Mesenchymal stem cell (in vitro differentiated cells and primary cell): ENCODE measurements at regions not wholly inside any gene's neighbourhood (a gene's known extent, or its start where the extent isn't known, plus 50 kb on each side); places are given as distances from the start of the nearest gene placed in this dataset.

Experiments
- DNase-seq: peaks from one replicate; pipeline ENCODE4 v3.0.0-alpha.2; 2013
- H2AFZ ChIP-seq: one replicate; pipeline ENCODE4 v1.6.1; 2013; ENCODE audit warnings: low read depth, mild to moderate bottlenecking, control low read depth, inconsistent platforms, low read length, moderate library complexity
- H2AK5ac ChIP-seq: 2 replicates; pipeline ENCODE4 v1.6.1; 2013; ENCODE audit warnings: low read length, moderate library complexity, mild to moderate bottlenecking, inconsistent platforms; ENCODE audit not compliant: severe bottlenecking
- H2BK120ac ChIP-seq: one replicate; pipeline ENCODE4 v1.6.1; 2013; ENCODE audit warnings: low read depth, mild to moderate bottlenecking, inconsistent platforms, low read length, moderate library complexity
- H2BK12ac ChIP-seq, 2 experiments: one replicate each; pipeline ENCODE4 v1.6.1; 2013; ENCODE audit warnings: inconsistent platforms in 2 of 2, low read length in 2 of 2, mild to moderate bottlenecking in 2 of 2, moderate library complexity in 2 of 2, control low read depth in 1 of 2
- H2BK15ac ChIP-seq: one replicate; pipeline ENCODE4 v1.6.1; 2013; ENCODE audit warnings: mild to moderate bottlenecking, low read depth, inconsistent platforms; ENCODE audit not compliant: poor library complexity, severe bottlenecking
- H2BK5ac ChIP-seq: 2 replicates; pipeline ENCODE4 v1.6.1; 2013; ENCODE audit warnings: low read depth, mild to moderate bottlenecking, low read length, control low read depth, inconsistent platforms; ENCODE audit not compliant: poor library complexity, severe bottlenecking
- H3K14ac ChIP-seq, 2 experiments: one replicate each; pipeline ENCODE4 v1.6.1; 2013; ENCODE audit warnings: inconsistent platforms in 2 of 2, low read length in 2 of 2, control low read depth in 1 of 2, mild to moderate bottlenecking in 1 of 2, moderate library complexity in 1 of 2
- H3K18ac ChIP-seq, 2 experiments: one replicate each; pipeline ENCODE4 v1.6.1; 2013; ENCODE audit warnings: inconsistent platforms in 2 of 2, low read length in 2 of 2, control low read depth in 1 of 2, low read depth in 1 of 2, mild to moderate bottlenecking in 1 of 2
- H3K23ac ChIP-seq, 2 experiments: one replicate each; pipeline ENCODE4 v1.6.1; 2013; ENCODE audit warnings: inconsistent platforms in 2 of 2, low read length in 2 of 2, mild to moderate bottlenecking in 2 of 2, moderate library complexity in 2 of 2, control low read depth in 1 of 2
- H3K27ac ChIP-seq: 2 replicates; pipeline ENCODE4 v1.5.1; 2013; ENCODE audit warnings: mild to moderate bottlenecking, moderate library complexity, low read length, control low read depth, inconsistent platforms; ENCODE audit not compliant: poor library complexity, severe bottlenecking
- H3K27me3 ChIP-seq, 2 experiments: 2 replicates each; pipeline versions ENCODE4 v1.6.1 to v1.7.0; 2013; ENCODE audit warnings: low read length in 2 of 2, mild to moderate bottlenecking in 2 of 2, moderate library complexity in 2 of 2, control low read depth in 1 of 2, inconsistent platforms in 1 of 2; ENCODE audit not compliant: control insufficient read depth in 1 of 2, insufficient read depth in 1 of 2
- H3K36me3 ChIP-seq, 2 experiments: 2 replicates each; pipeline versions ENCODE4 v1.6.1 to v1.7.0; 2013; ENCODE audit warnings: low read length in 2 of 2, control low read depth in 1 of 2, inconsistent platforms in 1 of 2, low read depth in 1 of 2, mild to moderate bottlenecking in 1 of 2; ENCODE audit not compliant: insufficient read depth in 2 of 2, control insufficient read depth in 1 of 2
- H3K4ac ChIP-seq, 2 experiments: one replicate each; pipeline ENCODE4 v1.6.1; 2013; ENCODE audit warnings: inconsistent platforms in 2 of 2, low read length in 2 of 2, mild to moderate bottlenecking in 2 of 2, moderate library complexity in 2 of 2, control low read depth in 1 of 2, low read depth in 1 of 2
- H3K4me1 ChIP-seq: 2 replicates; pipeline ENCODE4 v1.6.1; 2013; ENCODE audit warnings: low read depth, low read length, control low read depth; ENCODE audit not compliant: control insufficient read depth, insufficient read depth
- H3K4me2 ChIP-seq: 2 replicates; pipeline ENCODE4 v1.6.1; 2013; ENCODE audit warnings: low read length, mild to moderate bottlenecking, inconsistent platforms; ENCODE audit not compliant: poor library complexity, severe bottlenecking
- H3K4me3 ChIP-seq, 2 experiments: 2 replicates each; pipeline versions ENCODE4 v1.5.1 to v1.7.0; 2013; ENCODE audit warnings: low read length in 2 of 2, mild to moderate bottlenecking in 2 of 2, control low read depth in 1 of 2, low read depth in 1 of 2; ENCODE audit not compliant: insufficient read depth in 1 of 2
- H3K79me1 ChIP-seq: replicated peaks from 2 replicates; pipeline ENCODE4 v1.6.1; 2013; ENCODE audit warnings: mild to moderate bottlenecking, control low read depth, low read length, inconsistent platforms; ENCODE audit not compliant: poor library complexity, severe bottlenecking
- H3K9ac ChIP-seq: 2 replicates; pipeline ENCODE4 v1.7.0; 2013; ENCODE audit warnings: mild to moderate bottlenecking, low read length, moderate library complexity
- H3K9me3 ChIP-seq: 2 replicates; pipeline ENCODE4 v1.7.0; 2013; ENCODE audit warnings: mild to moderate bottlenecking, low read length; ENCODE audit not compliant: control insufficient read depth
- H4K8ac ChIP-seq: one replicate; pipeline ENCODE4 v1.6.1; 2013; ENCODE audit warnings: inconsistent platforms, mild to moderate bottlenecking, low read length, moderate library complexity
- H4K91ac ChIP-seq: one replicate; pipeline ENCODE4 v1.6.1; 2013; ENCODE audit warnings: mild to moderate bottlenecking, low read length, inconsistent platforms
- WGBS: methylation state at CpG from one replicate; pipeline ENCODE4 v1.1.7; 2013; ENCODE audit warnings: mixed read lengths; 5-methylcytosine and 5-hydroxymethylcytosine counted together

DNA sequence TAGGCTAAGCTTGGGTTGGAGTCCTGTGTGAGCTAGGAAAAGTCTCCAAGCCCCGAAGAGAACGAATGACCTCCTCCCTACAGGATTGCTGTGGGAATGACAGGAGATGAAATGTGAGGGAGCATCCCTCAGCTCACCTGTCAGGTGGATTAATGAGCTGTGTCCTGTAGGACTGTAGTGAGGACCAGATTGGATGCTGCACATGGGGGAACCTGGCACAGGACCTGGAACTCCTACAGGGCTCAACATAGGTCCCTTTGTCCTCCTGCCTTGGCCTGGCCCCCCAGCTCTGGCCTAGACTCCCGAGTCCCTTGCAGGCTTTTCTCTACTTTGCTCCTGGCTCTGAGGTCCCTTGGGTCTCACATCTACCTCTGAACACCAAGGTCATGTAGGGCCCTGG, 155.7 kb downstream of the PTPRU start:
- H2AK5ac ChIP-seq = no peak overlapping the region
- H3K9me3 ChIP-seq = no peaks in the 10 kb centered on the region
- H3K9ac ChIP-seq = no peak overlapping the region
- no peaks in the 10 kb centered on the region for H3K36me3 ChIP-seq
- no peak overlapping the region for H2AFZ ChIP-seq
- no peak overlapping the region for H4K91ac ChIP-seq
- no peak overlapping the region for H3K4me3 ChIP-seq
- no peak overlapping the region for H3K14ac ChIP-seq
- DNase-seq = no peak
- no peak overlapping the region for H3K23ac ChIP-seq
- H4K8ac ChIP-seq = no peak overlapping the region
- H3K27ac ChIP-seq = no peak overlapping the region
- H2BK12ac ChIP-seq = no peak overlapping the region
- H2BK120ac ChIP-seq = no peak overlapping the region
- H3K27me3 ChIP-seq = peaks cover 0 to 22% of the 10 kb centered on the region in 2 experiments
- H3K4me2 ChIP-seq = no peak overlapping the region
- no peak overlapping the region for H2BK5ac ChIP-seq
- H3K4ac ChIP-seq = no peak overlapping the region
- H3K79me1 ChIP-seq = no peaks in the 10 kb centered on the region
- H2BK15ac ChIP-seq = no peak overlapping the region
- no peaks in the 10 kb centered on the region for H3K4me1 ChIP-seq
- 69% methylated on average over 3 of the region's 3 CpGs for whole genome bisulfite sequencing
- no peak overlapping the region for H3K18ac ChIP-seq

DNA sequence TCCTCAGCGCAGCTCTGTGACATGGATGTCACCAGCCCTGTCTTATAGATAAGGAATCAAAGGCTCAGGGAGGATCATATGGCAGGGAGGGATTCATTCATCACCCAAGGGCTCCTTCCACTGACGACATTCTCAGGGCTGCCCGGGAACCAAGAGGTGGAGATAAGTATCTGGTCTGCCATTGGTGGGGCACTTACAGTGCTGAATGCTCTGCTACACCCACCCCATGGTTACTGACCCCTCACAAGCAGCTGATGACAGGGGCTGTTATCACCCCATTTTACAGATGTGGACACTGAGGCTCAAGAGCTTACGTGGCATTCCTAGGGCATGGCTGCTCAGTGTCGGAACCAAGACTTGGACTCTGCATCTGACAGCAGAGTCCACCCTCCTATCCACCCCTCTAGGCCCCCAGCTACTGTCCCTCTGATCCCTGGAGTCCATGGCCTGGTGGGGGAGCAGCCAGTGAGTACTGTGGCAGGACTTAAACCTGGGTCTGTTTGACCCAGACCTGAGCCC, 155.1 kb downstream of the PTPRU start:
- no peak overlapping the region for H4K91ac ChIP-seq
- no peak overlapping the region for H3K4me2 ChIP-seq
- no peak overlapping the region for H2BK12ac ChIP-seq
- DNase-seq = no peak
- H3K27me3 ChIP-seq = peaks cover 0 to 21% of the 10 kb centered on the region in 2 experiments
- H4K8ac ChIP-seq = no peak overlapping the region
- no peaks in the 10 kb centered on the region for H3K4me1 ChIP-seq
- no peak overlapping the region for H3K27ac ChIP-seq
- H3K9me3 ChIP-seq = no peaks in the 10 kb centered on the region
- no peak overlapping the region for H3K18ac ChIP-seq
- H3K9ac ChIP-seq = no peak overlapping the region
- H3K23ac ChIP-seq = no peak overlapping the region
- H2AFZ ChIP-seq = no peak overlapping the region
- H3K4me3 ChIP-seq = no peak overlapping the region
- H3K79me1 ChIP-seq = no peaks in the 10 kb centered on the region
- 70% methylated on average over 5 of the region's 5 CpGs for WGBS
- H3K4ac ChIP-seq = no peak overlapping the region
- H2BK120ac ChIP-seq = no peak overlapping the region
- H3K36me3 ChIP-seq = no peaks in the 10 kb centered on the region
- H2BK15ac ChIP-seq = no peak overlapping the region
- no peak overlapping the region for H2AK5ac ChIP-seq
- H3K14ac ChIP-seq = no peak overlapping the region
- no peak overlapping the region for H2BK5ac ChIP-seq

DNA sequence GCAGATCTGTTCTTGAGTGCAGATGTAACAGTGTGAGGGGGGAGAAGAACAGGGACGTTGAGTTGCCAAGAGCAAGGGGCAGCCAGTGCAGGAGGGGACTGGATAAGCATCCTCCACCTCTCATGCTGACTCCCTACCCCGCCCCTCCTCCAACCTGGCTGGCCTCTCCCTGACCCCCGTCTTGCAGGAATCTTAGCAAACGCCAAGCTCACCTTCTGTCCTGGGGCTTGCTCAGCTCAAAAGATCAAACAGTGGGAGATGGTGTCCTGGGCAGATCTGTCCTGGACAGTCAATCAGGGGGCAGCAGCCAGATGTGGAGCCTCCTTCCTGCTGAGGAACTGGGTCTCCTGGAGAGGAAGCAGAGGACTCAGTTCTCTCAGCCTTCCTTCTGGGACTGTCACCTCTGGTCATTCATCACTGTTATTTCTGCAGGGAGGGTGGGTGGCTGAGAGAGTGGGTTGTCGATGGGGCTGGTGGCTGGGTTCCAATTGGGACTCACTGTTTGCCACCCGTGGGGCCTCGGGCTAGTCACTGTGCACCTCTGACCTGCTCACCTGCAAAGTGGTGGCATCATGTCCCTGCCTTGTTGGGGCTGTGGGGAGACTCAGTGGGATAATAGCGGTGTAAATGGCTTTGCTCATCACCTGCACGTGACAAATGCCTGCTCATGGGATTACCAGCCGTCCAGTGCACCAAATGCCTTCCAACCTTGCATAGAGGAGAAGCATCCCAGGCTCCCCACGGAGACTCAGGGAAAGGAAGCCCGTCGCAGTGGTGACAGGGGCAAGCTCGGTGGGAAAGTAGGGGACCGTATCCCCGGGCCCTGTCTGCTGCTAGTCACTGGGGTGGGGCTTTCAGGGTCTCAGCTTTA, 154.4 kb downstream of the PTPRU start:
- H3K9me3 ChIP-seq = no peaks in the 10 kb centered on the region
- no peak overlapping the region for H2AK5ac ChIP-seq
- H3K18ac ChIP-seq = no peak overlapping the region
- H3K4ac ChIP-seq = no peak overlapping the region
- H2BK120ac ChIP-seq = no peak overlapping the region
- H4K8ac ChIP-seq = no peak overlapping the region
- H3K27ac ChIP-seq = no peak overlapping the region
- H3K14ac ChIP-seq = no peak overlapping the region
- H3K4me2 ChIP-seq = no peak overlapping the region
- peaks cover 0 to 21% of the 10 kb centered on the region in 2 experiments for H3K27me3 ChIP-seq
- H2BK5ac ChIP-seq = no peak overlapping the region
- WGBS = 63% methylated on average over 15 of the region's 16 CpGs
- no peak overlapping the region for H3K23ac ChIP-seq
- no peak for DNase-seq
- no peak overlapping the region for H3K4me3 ChIP-seq
- H4K91ac ChIP-seq = no peak overlapping the region
- no peaks in the 10 kb centered on the region for H3K79me1 ChIP-seq
- no peak overlapping the region for H3K9ac ChIP-seq
- H2AFZ ChIP-seq = no peak overlapping the region
- no peaks in the 10 kb centered on the region for H3K36me3 ChIP-seq
- no peak overlapping the region for H2BK12ac ChIP-seq
- H3K4me1 ChIP-seq = no peaks in the 10 kb centered on the region
- no peak overlapping the region for H2BK15ac ChIP-seq

DNA sequence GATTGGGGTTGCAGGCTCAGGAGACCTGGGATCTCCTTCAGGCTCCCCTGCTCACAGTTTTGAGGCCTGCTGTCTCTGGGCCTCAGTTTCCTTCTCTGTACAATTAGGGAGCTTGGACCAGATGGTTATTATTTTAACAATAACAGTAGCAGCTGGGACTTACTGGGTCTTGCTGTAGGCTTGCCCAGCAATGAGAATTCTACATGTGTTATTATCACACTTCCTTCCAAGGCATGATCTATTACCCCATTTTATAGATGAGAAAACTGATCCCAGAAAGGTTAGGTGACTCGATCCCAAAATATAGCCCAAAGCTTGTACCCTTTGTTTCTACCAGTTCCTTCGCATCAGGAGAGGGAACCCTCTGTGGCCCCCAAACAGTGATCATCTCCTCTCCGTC, 153.8 kb downstream of the PTPRU start:
- Histone ChIP-seq H3K36me3 (no peaks in the 10 kb centered on the region), H2BK5ac (no peak overlapping the region), H3K9me3 (no peaks in the 10 kb centered on the region), H2BK12ac (no peak overlapping the region), H3K18ac (no peak overlapping the region), H3K9ac (no peak overlapping the region), H2AFZ (no peak overlapping the region), H3K14ac (no peak overlapping the region), H3K4me3 (no peak overlapping the region), H3K27me3 (peaks cover 0 to 21% of the 10 kb centered on the region in 2 experiments), H2BK15ac (no peak overlapping the region), H2BK120ac (no peak overlapping the region), H3K4me1 (no peaks in the 10 kb centered on the region), H3K23ac (no peak overlapping the region), H2AK5ac (no peak overlapping the region), H3K4me2 (no peak overlapping the region), H3K4ac (no peak overlapping the region), H4K8ac (no peak overlapping the region), H4K91ac (no peak overlapping the region), H3K79me1 (no peaks in the 10 kb centered on the region), H3K27ac (no peak overlapping the region)
- 56% methylated on average over 3 of the region's 3 CpGs for WGBS
- DNase-seq = no peak
